ENCODE measurements at regions not wholly inside any gene's neighbourhood (a gene's known extent, or its start where the extent isn't known, plus 50 kb on each side); places are given as distances from the start of the nearest gene placed in this dataset.

GRCh38 chr10:44233561-44234482 is 151.1 kb downstream of the CXCL12 start:
- no peak for ATAC-seq (ENCODE audit: low read depth)
- Histone ChIP-seq H3K4me1 (ENCODE audit: insufficient read depth, poor library complexity, severe bottlenecking) (no peaks in the 10 kb centered on the region), H3K4me3 (ENCODE audit: severe bottlenecking) (no peak overlapping the region), H3K27ac (ENCODE audit: poor library complexity, severe bottlenecking) (no peak overlapping the region), H3K27me3 (ENCODE audit: insufficient read depth, poor library complexity, severe bottlenecking) (no peaks in the 10 kb centered on the region), H3K9me3 (ENCODE audit: severe bottlenecking) (peaks cover 2% of the 10 kb centered on the region), H3K36me3 (ENCODE audit: low read depth) (no peaks in the 10 kb centered on the region)
- no peak for DNase-seq (ENCODE audit: low spot score)
- no peak for TF ChIP-seq CTCF (IDR thresholded peaks at IDR 0.05; ENCODE audit: poor library complexity, severe bottlenecking)

- ATAC-seq (ENCODE audit: low read depth), result no peak
- Histone ChIP-seq H3K27ac (ENCODE audit: poor library complexity, severe bottlenecking) (no peak overlapping the region), H3K4me3 (ENCODE audit: severe bottlenecking) (no peak overlapping the region), H3K4me1 (ENCODE audit: insufficient read depth, poor library complexity, severe bottlenecking) (no peaks in the 10 kb centered on the region), H3K9me3 (ENCODE audit: severe bottlenecking) (peaks cover 3% of the 10 kb centered on the region), H3K36me3 (ENCODE audit: low read depth) (no peaks in the 10 kb centered on the region), H3K27me3 (ENCODE audit: insufficient read depth, poor library complexity, severe bottlenecking) (no peaks in the 10 kb centered on the region)
- TF ChIP-seq CTCF (IDR thresholded peaks at IDR 0.05; ENCODE audit: poor library complexity, severe bottlenecking), result no peak
- no peak for DNase-seq (ENCODE audit: low spot score)
These were observed 167.6 kb downstream of the CXCL12 start for GRCh38 chr10:44217274-44217820.

- Histone ChIP-seq H3K9me3 (ENCODE audit: severe bottlenecking) (peaks cover 3% of the 10 kb centered on the region), H3K27ac (ENCODE audit: poor library complexity, severe bottlenecking) (no peak overlapping the region), H3K4me3 (ENCODE audit: severe bottlenecking) (no peak overlapping the region), H3K36me3 (ENCODE audit: low read depth) (no peaks in the 10 kb centered on the region), H3K4me1 (ENCODE audit: insufficient read depth, poor library complexity, severe bottlenecking) (no peaks in the 10 kb centered on the region), H3K27me3 (ENCODE audit: insufficient read depth, poor library complexity, severe bottlenecking) (no peaks in the 10 kb centered on the region)
- DNase-seq (ENCODE audit: low spot score), result no peak
- no peak for ATAC-seq (ENCODE audit: low read depth)
- TF ChIP-seq CTCF (IDR thresholded peaks at IDR 0.05; ENCODE audit: poor library complexity, severe bottlenecking), result no peak
These were observed 168.8 kb downstream of the CXCL12 start for GRCh38 chr10:44216073-44216472.

- H3K4me3 ChIP-seq (ENCODE audit: severe bottlenecking), result no peak overlapping the region
- no peak for ATAC-seq (ENCODE audit: low read depth)
- H3K9me3 ChIP-seq (ENCODE audit: severe bottlenecking), result peaks cover 3% of the 10 kb centered on the region
- no peak for TF ChIP-seq CTCF (IDR thresholded peaks at IDR 0.05; ENCODE audit: poor library complexity, severe bottlenecking)
- H3K27ac ChIP-seq (ENCODE audit: poor library complexity, severe bottlenecking), result no peak overlapping the region
- DNase-seq (ENCODE audit: low spot score), result no peak
- no peaks in the 10 kb centered on the region for H3K4me1 ChIP-seq (ENCODE audit: insufficient read depth, poor library complexity, severe bottlenecking)
- no peaks in the 10 kb centered on the region for H3K27me3 ChIP-seq (ENCODE audit: insufficient read depth, poor library complexity, severe bottlenecking)
- H3K36me3 ChIP-seq (ENCODE audit: low read depth), result no peaks in the 10 kb centered on the region
These were observed 175.1 kb downstream of the CXCL12 start for GRCh38 chr10:44209811-44210210.

- Histone ChIP-seq H3K9me3 (ENCODE audit: severe bottlenecking) (no peaks in the 10 kb centered on the region), H3K4me1 (ENCODE audit: insufficient read depth, poor library complexity, severe bottlenecking) (no peaks in the 10 kb centered on the region), H3K27me3 (ENCODE audit: insufficient read depth, poor library complexity, severe bottlenecking) (no peaks in the 10 kb centered on the region), H3K4me3 (ENCODE audit: severe bottlenecking) (no peak overlapping the region), H3K36me3 (ENCODE audit: low read depth) (no peaks in the 10 kb centered on the region), H3K27ac (ENCODE audit: poor library complexity, severe bottlenecking) (no peak overlapping the region)
- DNase-seq (ENCODE audit: low spot score) (no peak), ATAC-seq (ENCODE audit: low read depth) (no peak)
- TF ChIP-seq CTCF (IDR thresholded peaks at IDR 0.05; ENCODE audit: poor library complexity, severe bottlenecking), result no peak
These were observed 177.7 kb downstream of the CXCL12 start for GRCh38 chr10:44207160-44207559.

All from RWPE2 (cell line).